Body of pancreas (tissue), 4 donors: ENCODE measurements at regions not wholly inside any gene's neighbourhood (a gene's known extent, or its start where the extent isn't known, plus 50 kb on each side); places are given as distances from the start of the nearest gene placed in this dataset.
A peak's percentile ranks its signal among the peaks of the same experiment; 100 is the strongest.

Experiments used
- ATAC-seq: fragments of 150-250 bp; one replicate; pipeline ENCODE4 v1.9.1; 2016
- DNase-seq, 4 donors: peaks; one replicate each; pipeline ENCODE4 v3.0.0-alpha.2; 2019
- H3K27ac ChIP-seq, 4 donors: fragments of 200-600 bp; sonication (generic); 1 replicate in 3 of 4; 2 replicates in 1 of 4; pipeline versions ENCODE4 v1.5.1 to v1.6.1; 2016 to 2019; ENCODE audit warnings: mild to moderate bottlenecking in 1 of 4, mixed read lengths in 1 of 4, moderate library complexity in 1 of 4
- H3K27me3 ChIP-seq, 2 donors: fragments of 200-600 bp; sonication (generic); one replicate each; pipeline ENCODE4 v1.6.0; 2016; ENCODE audit warnings: mild to moderate bottlenecking in 1 of 2
- H3K36me3 ChIP-seq, 2 donors: fragments of 200-600 bp; sonication (generic); replicated peaks in 1 of 2; 2 replicates each; pipeline ENCODE4 v1.5.1; 2016; ENCODE audit warnings: low read depth in 2 of 2; ENCODE audit not compliant: insufficient read depth in 1 of 2
- H3K4me1 ChIP-seq: fragments of 200-600 bp; sonication (generic); one replicate; pipeline ENCODE4 v1.6.0; 2016
- H3K4me3 ChIP-seq, 2 donors: fragments of 200-600 bp; sonication (generic); 1 replicate in 1 of 2; 2 replicates in 1 of 2; pipeline ENCODE4 v1.5.1; 2016 to 2019
- H3K9me3 ChIP-seq, 3 donors: fragments of 200-600 bp; sonication (generic); 1 replicate in 2 of 3; 2 replicates in 1 of 3; pipeline ENCODE4 v1.5.1; 2016
- POLR2A ChIP-seq, 3 donors: fragments of 450-650 bp; IDR thresholded peaks; one replicate each; pipeline ENCODE4 v1.6.1; 2016; ENCODE audit warnings: antibody characterized with exemption in 3 of 3, mild to moderate bottlenecking in 2 of 3
- WGBS, 2 donors: methylation state at CpG; one replicate each; pipeline ENCODE4 v1.1.5; 2017; 5-methylcytosine and 5-hydroxymethylcytosine counted together
- intact Hi-C: fragments of 100-400 bp; cut with DNase I; formaldehyde crosslinking; loops from one replicate; pipeline ENCODE4 v1.15.1; 2023
- TF ChIP-seq, protein P1 (sequence below), 7 experiments: fragments of 450-650 bp in 4 of 7; fragments of 200-600 bp in 3 of 7; sonication (generic) in 3 of 7; IDR thresholded peaks; one replicate each; pipeline ENCODE4 v1.5.1; 2016 to 2019; ENCODE audit warnings: antibody characterized with exemption in 7 of 7

DNA sequence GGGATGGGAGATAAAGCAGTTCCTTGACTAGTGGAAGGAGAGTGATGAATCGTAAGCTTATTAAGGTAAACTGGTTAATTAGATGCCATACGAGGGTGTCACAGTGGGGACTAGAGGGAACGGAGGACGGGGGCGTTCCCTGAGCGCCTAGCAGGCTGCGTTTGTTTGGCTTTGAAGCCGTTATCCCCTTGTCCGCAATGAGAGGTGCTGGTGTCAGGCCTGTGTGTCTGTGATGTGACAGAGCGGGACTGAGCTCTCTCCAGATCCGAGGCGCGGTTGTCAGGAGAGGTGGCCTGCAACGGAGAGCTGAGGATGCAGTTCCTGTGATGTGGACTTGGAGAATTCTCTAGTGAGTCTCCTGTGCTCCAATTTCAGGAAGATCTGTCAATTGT lies 60.0 kb upstream of the PRPS1L1 start:
- H3K36me3 ChIP-seq = no peaks in the 10 kb centered on the region
- WGBS, 2 donors = 47 to 51% methylated on average over 14 of the region's 14 CpGs
- no peak overlapping the region for H3K4me3 ChIP-seq
- DNase-seq = peak in 2 of 4 donors; percentile 7 to 9
- peaks cover 7% of the 10 kb centered on the region for H3K4me1 ChIP-seq
- H3K9me3 ChIP-seq = no peaks in the 10 kb centered on the region
- no peak overlapping the region for H3K27ac ChIP-seq
- ATAC-seq = no peak
- no peaks in the 10 kb centered on the region for H3K27me3 ChIP-seq
- intact Hi-C loops = no loop called here
- TF ChIP-seq, protein P1, sequence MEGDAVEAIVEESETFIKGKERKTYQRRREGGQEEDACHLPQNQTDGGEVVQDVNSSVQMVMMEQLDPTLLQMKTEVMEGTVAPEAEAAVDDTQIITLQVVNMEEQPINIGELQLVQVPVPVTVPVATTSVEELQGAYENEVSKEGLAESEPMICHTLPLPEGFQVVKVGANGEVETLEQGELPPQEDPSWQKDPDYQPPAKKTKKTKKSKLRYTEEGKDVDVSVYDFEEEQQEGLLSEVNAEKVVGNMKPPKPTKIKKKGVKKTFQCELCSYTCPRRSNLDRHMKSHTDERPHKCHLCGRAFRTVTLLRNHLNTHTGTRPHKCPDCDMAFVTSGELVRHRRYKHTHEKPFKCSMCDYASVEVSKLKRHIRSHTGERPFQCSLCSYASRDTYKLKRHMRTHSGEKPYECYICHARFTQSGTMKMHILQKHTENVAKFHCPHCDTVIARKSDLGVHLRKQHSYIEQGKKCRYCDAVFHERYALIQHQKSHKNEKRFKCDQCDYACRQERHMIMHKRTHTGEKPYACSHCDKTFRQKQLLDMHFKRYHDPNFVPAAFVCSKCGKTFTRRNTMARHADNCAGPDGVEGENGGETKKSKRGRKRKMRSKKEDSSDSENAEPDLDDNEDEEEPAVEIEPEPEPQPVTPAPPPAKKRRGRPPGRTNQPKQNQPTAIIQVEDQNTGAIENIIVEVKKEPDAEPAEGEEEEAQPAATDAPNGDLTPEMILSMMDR (IDR thresholded peaks at IDR 0.05) = no peak
- no peak for TF ChIP-seq POLR2A (IDR thresholded peaks at IDR 0.05)

DNA sequence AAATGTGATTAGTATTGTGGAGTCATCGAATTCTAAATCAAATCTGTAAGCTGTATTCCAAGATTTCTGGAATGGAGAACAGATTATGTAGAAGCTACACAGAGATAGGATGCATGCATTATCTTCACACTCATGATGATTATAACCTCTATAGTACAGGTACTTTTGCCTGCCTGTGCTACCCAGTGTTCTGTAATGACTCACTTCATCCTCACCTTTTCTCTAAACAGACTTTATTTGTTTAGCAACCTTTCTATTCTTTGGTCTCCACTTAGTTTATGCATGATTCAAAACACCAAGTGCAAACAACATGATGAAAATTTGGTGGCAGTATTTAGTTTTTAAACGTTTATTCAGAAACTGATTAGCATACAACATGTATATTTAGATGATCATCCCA lies 68.4 kb upstream of the PRPS1L1 start:
- TF ChIP-seq POLR2A (IDR thresholded peaks at IDR 0.05) = no peak
- TF ChIP-seq, protein P1 (IDR thresholded peaks at IDR 0.05) = no peak
- no peak overlapping the region for H3K27ac ChIP-seq
- no peaks in the 10 kb centered on the region for H3K9me3 ChIP-seq
- intact Hi-C loops = no loop called here
- no peaks in the 10 kb centered on the region for H3K36me3 ChIP-seq
- no peaks in the 10 kb centered on the region for H3K27me3 ChIP-seq
- 43 to 47% methylated on average over 2 of the region's 2 CpGs for WGBS, 2 donors
- no peak overlapping the region for H3K4me3 ChIP-seq
- no peak for DNase-seq
- no peak for ATAC-seq
- H3K4me1 ChIP-seq = no peaks in the 10 kb centered on the region

DNA sequence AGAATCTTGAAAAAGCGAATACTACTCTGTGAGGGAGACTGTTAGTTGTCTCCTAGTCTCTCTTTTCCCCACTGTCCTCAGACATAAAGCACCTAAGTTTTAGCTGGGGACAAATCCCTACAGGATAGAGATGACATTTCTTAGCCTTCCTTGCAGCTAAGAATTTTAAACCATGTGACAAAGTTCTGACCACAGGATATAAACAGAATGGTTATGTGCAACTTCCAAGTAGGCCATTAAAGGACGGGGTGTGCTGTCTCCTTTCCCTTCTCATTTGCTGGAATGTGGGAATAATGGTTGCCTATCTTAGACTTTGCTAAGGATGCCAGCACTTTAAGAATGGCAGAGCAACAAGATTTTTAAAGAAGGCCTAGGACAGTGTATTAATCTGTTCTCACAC lies 74.9 kb upstream of the PRPS1L1 start:
- ATAC-seq = no peak
- TF ChIP-seq POLR2A (IDR thresholded peaks at IDR 0.05) = no peak
- TF ChIP-seq, protein P1 (IDR thresholded peaks at IDR 0.05) = no peak
- intact Hi-C loops = no loop called here
- H3K9me3 ChIP-seq = no peaks in the 10 kb centered on the region
- no peaks in the 10 kb centered on the region for H3K27me3 ChIP-seq
- H3K4me3 ChIP-seq = no peak overlapping the region
- DNase-seq = no peak
- 66 to 79% methylated on average over 2 of the region's 2 CpGs for WGBS, 2 donors
- no peaks in the 10 kb centered on the region for H3K36me3 ChIP-seq
- no peak overlapping the region for H3K27ac ChIP-seq
- H3K4me1 ChIP-seq = no peaks in the 10 kb centered on the region

DNA sequence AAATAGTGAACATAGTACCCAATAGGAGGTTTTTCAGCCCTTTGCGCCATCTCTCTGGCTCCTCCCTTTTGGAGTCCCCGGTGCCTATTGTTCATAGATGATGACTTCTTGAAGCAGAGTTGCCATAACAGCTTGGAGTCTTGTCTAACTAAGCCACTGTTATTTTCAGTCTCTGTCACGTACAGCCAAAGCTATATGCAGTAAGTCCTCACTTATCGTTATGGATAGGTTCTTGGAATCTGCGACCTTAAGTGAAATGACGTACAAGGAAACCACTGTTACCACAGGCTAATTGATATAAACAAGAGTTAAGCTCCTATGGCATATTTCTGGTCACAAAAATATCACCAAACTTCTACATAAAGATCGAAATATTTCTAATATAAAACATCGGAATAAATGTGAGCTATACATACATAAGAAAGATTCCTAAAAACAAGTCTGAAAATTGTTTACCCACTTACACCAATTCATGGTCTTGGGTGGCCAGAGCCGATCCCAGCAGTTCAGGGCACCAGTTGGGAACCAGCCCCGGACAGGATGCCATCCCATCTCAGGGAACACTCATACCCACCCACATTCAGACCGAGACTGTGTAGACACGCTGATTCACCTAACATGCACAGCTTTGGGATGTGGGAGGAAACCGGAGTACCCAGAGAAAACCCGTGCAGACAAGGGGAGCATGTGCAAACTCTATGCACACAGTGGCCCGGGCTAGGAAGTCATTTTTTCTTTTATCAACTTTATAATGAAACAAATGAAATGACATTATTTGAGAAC lies 76.0 kb upstream of the PRPS1L1 start:
- Histone ChIP-seq H3K4me1 (no peaks in the 10 kb centered on the region), H3K9me3 (no peaks in the 10 kb centered on the region), H3K27ac (no peak overlapping the region), H3K27me3 (no peaks in the 10 kb centered on the region), H3K36me3 (no peaks in the 10 kb centered on the region), H3K4me3 (no peak overlapping the region)
- WGBS, 2 donors = 80 to 83% methylated on average over 15 of the region's 15 CpGs
- DNase-seq (no peak), ATAC-seq (no peak)
- TF ChIP-seq POLR2A (IDR thresholded peaks at IDR 0.05) = no peak
- TF ChIP-seq, protein P1 (IDR thresholded peaks at IDR 0.05) = no peak
- intact Hi-C loops = no loop called here

DNA sequence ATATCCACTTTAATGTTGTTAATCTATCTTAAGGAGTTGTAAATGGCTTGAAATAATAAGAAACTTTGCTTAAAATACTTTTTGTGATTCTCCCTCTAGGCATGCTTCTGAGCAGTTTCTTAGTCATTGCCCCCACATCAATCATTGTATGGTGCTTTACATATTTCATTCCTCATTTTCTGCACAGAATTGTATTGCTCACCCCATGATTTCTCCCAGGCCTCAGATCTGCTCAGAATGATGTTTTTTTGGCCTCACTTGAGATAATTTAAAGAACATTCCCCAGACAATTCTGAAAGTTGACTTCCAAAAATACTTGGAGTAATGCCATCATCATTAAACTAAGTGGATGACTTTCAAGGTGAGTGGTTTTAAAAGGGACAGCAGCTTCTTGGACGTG lies 82.1 kb upstream of the PRPS1L1 start:
- Histone ChIP-seq H3K27ac (no peak overlapping the region), H3K4me1 (no peaks in the 10 kb centered on the region), H3K9me3 (no peaks in the 10 kb centered on the region), H3K27me3 (no peaks in the 10 kb centered on the region), H3K36me3 (no peaks in the 10 kb centered on the region), H3K4me3 (no peak overlapping the region)
- no peak for ATAC-seq
- no peak for TF ChIP-seq POLR2A (IDR thresholded peaks at IDR 0.05)
- TF ChIP-seq, protein P1 (IDR thresholded peaks at IDR 0.05) = no peak
- intact Hi-C loops = no loop called here
- no peak for DNase-seq
- WGBS, 2 donors = 56 to 62% methylated on average over 1 of the region's 1 CpG
